H1 (cell line): ENCODE measurements at regions not wholly inside any gene's neighbourhood (a gene's known extent, or its start where the extent isn't known, plus 50 kb on each side); places are given as distances from the start of the nearest gene placed in this dataset.

Experiments
- CTCF ChIA-PET: fragments of 300-600 bp; sonication (Branson Sonifier 250); formaldehyde crosslinking; loops from one replicate; lab custom pipeline; 2021; ENCODE audit not compliant: partially characterized antibody; lab: Charles Lee
- POLR2A ChIA-PET: fragments of 300-600 bp; sonication (Branson Sonifier 250); formaldehyde crosslinking; loops from one replicate; lab custom pipeline; 2021; ENCODE audit warnings: inconsistent platforms; ENCODE audit not compliant: partially characterized antibody; lab: Charles Lee
- DNase-seq, 2 experiments: peaks; one replicate each; pipeline versions ENCODE4 v3.0.0 to v3.0.0-alpha.2; 2010 to 2022; ENCODE audit warnings: low spot score in 2 of 2, low read depth in 1 of 2, mixed read lengths in 1 of 2
- FAIRE-seq: peaks from 2 replicates; lab custom pipeline; 2011; peaks lifted over from hg19 to GRCh38; lab: Jason Lieb, UNC
- H2AFZ ChIP-seq: 2 replicates; pipeline ENCODE4 v1.8.1; 2012; ENCODE audit warnings: low read length, inconsistent platforms
- H2AK5ac ChIP-seq: 2 replicates; pipeline ENCODE4 v1.6.1; 2013; ENCODE audit warnings: low read depth, low read length
- H2BK120ac ChIP-seq: replicated peaks from 2 replicates; pipeline ENCODE3; 2013; ENCODE audit warnings: low read depth, low read length, inconsistent platforms
- H2BK12ac ChIP-seq: 2 replicates; pipeline ENCODE4 v1.6.1; 2013; ENCODE audit warnings: low read depth, low read length
- H2BK15ac ChIP-seq: 2 replicates; pipeline ENCODE4 v1.6.1; 2013; ENCODE audit warnings: low read length
- H2BK20ac ChIP-seq: 2 replicates; pipeline ENCODE4 v1.6.1; 2013; ENCODE audit warnings: low read length
- H2BK5ac ChIP-seq: 2 replicates; pipeline ENCODE4 v1.6.1; 2013; ENCODE audit warnings: low read depth, low read length
- H3K14ac ChIP-seq: 2 replicates; pipeline ENCODE4 v1.6.1; 2013; ENCODE audit warnings: inconsistent platforms; ENCODE audit not compliant: insufficient read length
- H3K18ac ChIP-seq: 2 replicates; pipeline ENCODE4 v1.6.1; 2013; ENCODE audit warnings: low read length; ENCODE audit errors: extremely low read depth
- H3K23ac ChIP-seq: 2 replicates; pipeline ENCODE4 v1.6.1; 2013; ENCODE audit warnings: inconsistent platforms; ENCODE audit not compliant: insufficient read length
- H3K23me2 ChIP-seq: 2 replicates; pipeline ENCODE4 v1.6.1; 2013; ENCODE audit warnings: low read depth, low read length
- H3K27ac ChIP-seq: 2 replicates; pipeline ENCODE4 v1.6.1; 2011; ENCODE audit warnings: low read depth, low read length, inconsistent platforms
- H3K27me3 ChIP-seq, 4 experiments: replicated peaks in 1 of 4; 1 replicate in 1 of 4; 2 replicates in 3 of 4; pipeline versions ENCODE4 v1.6.1 to v1.8.1; 2011 to 2013; ENCODE audit warnings: low read length in 3 of 4, mild to moderate bottlenecking in 3 of 4, inconsistent platforms in 2 of 4, mixed read lengths in 2 of 4, moderate library complexity in 1 of 4; ENCODE audit not compliant: control insufficient read depth in 3 of 4, insufficient read depth in 3 of 4; ENCODE audit errors: extremely low read depth in 1 of 4
- H3K36me3 ChIP-seq, 4 experiments: 2 replicates each; pipeline versions ENCODE4 v1.6.1 to v1.8.1; 2011 to 2013; ENCODE audit warnings: mild to moderate bottlenecking in 4 of 4, low read length in 3 of 4, moderate library complexity in 2 of 4, control low read depth in 1 of 4, inconsistent platforms in 1 of 4; ENCODE audit not compliant: insufficient read depth in 4 of 4, control insufficient read depth in 2 of 4
- H3K4ac ChIP-seq: replicated peaks from 2 replicates; pipeline ENCODE3; 2013; ENCODE audit warnings: low read length, low read depth, mixed read lengths, inconsistent platforms; ENCODE audit not compliant: insufficient read length
- H3K4me1 ChIP-seq, 4 experiments: replicated peaks in 1 of 4; 1 replicate in 1 of 4; 2 replicates in 3 of 4; pipeline versions ENCODE4 v1.6.1 to v1.8.1; 2011 to 2013; ENCODE audit warnings: low read length in 3 of 4, inconsistent platforms in 2 of 4, mixed read lengths in 1 of 4; ENCODE audit not compliant: insufficient read depth in 4 of 4, control insufficient read depth in 3 of 4
- H3K4me2 ChIP-seq, 2 experiments: 2 replicates each; pipeline versions ENCODE4 v1.6.1 to v1.8.1; 2011 to 2013; ENCODE audit warnings: low read depth in 2 of 2, low read length in 2 of 2, control low read depth in 1 of 2, inconsistent platforms in 1 of 2, mild to moderate bottlenecking in 1 of 2; ENCODE audit not compliant: insufficient read depth in 1 of 2
- H3K4me3 ChIP-seq, 4 experiments: fragments of 200-600, 300-600 bp in 1 of 4; sonication (generic), shearing (Covaris generic), sonication (Bioruptor Twin) in 1 of 4; 2 replicates each; pipeline versions ENCODE4 v1.5.1 to v1.8.1; 2011 to 2016; ENCODE audit warnings: low read length in 4 of 4, low read depth in 3 of 4, control low read depth in 2 of 4, inconsistent platforms in 2 of 4, mild to moderate bottlenecking in 2 of 4, mixed read lengths in 1 of 4, moderate library complexity in 1 of 4; ENCODE audit not compliant: insufficient read depth in 2 of 4; ENCODE audit errors: extremely low read depth in 1 of 4
- H3K56ac ChIP-seq: replicated peaks from 2 replicates; pipeline ENCODE3; 2013; ENCODE audit warnings: low read depth, mild to moderate bottlenecking, mixed read lengths, low read length, inconsistent platforms; ENCODE audit not compliant: insufficient read length
- H3K79me1 ChIP-seq: 2 replicates; pipeline ENCODE4 v1.6.1; 2013; ENCODE audit warnings: low read depth, low read length, control low read depth
- H3K79me2 ChIP-seq, 2 experiments: 2 replicates each; pipeline versions ENCODE4 v1.6.1 to v1.8.1; 2012 to 2013; ENCODE audit warnings: low read length in 2 of 2, mild to moderate bottlenecking in 2 of 2, inconsistent platforms in 1 of 2; ENCODE audit not compliant: insufficient read depth in 2 of 2, control insufficient read depth in 1 of 2
- H3K9ac ChIP-seq, 4 experiments: replicated peaks in 1 of 4; 1 replicate in 1 of 4; 2 replicates in 3 of 4; pipeline versions ENCODE4 v1.6.1 to v1.8.1; 2011 to 2013; ENCODE audit warnings: low read depth in 3 of 4, low read length in 3 of 4, control low read depth in 2 of 4, mild to moderate bottlenecking in 2 of 4, moderate library complexity in 2 of 4, inconsistent platforms in 1 of 4; ENCODE audit errors: extremely low read depth in 1 of 4
- H3K9me3 ChIP-seq, 2 experiments: 2 replicates each; pipeline versions ENCODE4 v1.6.1 to v1.8.1; 2012 to 2013; ENCODE audit warnings: mild to moderate bottlenecking in 2 of 2, moderate library complexity in 2 of 2, control low read depth in 1 of 2, inconsistent platforms in 1 of 2, low read depth in 1 of 2, low read length in 1 of 2, mixed read lengths in 1 of 2; ENCODE audit not compliant: insufficient read depth in 2 of 2
- H4K20me1 ChIP-seq, 2 experiments: replicated peaks in 1 of 2; 2 replicates each; pipeline versions ENCODE3 to v1.8.1; 2011 to 2013; ENCODE audit warnings: inconsistent platforms in 2 of 2, low read length in 2 of 2, mild to moderate bottlenecking in 1 of 2; ENCODE audit not compliant: insufficient read depth in 2 of 2, control insufficient read depth in 1 of 2
- H4K5ac ChIP-seq: 2 replicates; pipeline ENCODE4 v1.6.1; 2013; ENCODE audit warnings: low read length, low read depth, mixed read lengths, inconsistent platforms; ENCODE audit not compliant: insufficient read length
- H4K8ac ChIP-seq: 2 replicates; pipeline ENCODE4 v1.8.0; 2013; ENCODE audit warnings: mild to moderate bottlenecking, moderate library complexity, low read length, inconsistent platforms; ENCODE audit not compliant: insufficient read depth; ENCODE audit errors: extremely low read depth
- H4K91ac ChIP-seq: replicated peaks from 2 replicates; pipeline ENCODE3; 2013; ENCODE audit warnings: low read length, mixed read lengths, inconsistent platforms; ENCODE audit not compliant: insufficient read length
- WGBS, 2 experiments: shearing (Covaris generic) in 1 of 2; methylation state at CpG; one replicate each; pipeline versions ENCODE4 v1.1.6 to v1.1.7; 2013 to 2015; ENCODE audit warnings: low lambda C conversion rate in 2 of 2, mixed read lengths in 2 of 2, inconsistent platforms in 1 of 2, low coverage in 1 of 2, missing lambda C conversion rate in 1 of 2; ENCODE audit not compliant: insufficient replicate concordance in 2 of 2, insufficient coverage in 1 of 2, insufficient read length in 1 of 2; ENCODE audit errors: extremely low coverage in 1 of 2, missing lambda C conversion rate in 1 of 2; 5-methylcytosine and 5-hydroxymethylcytosine counted together
- TF ChIP-seq, protein P1 (sequence below): fragments of 300-600 bp; sonication (generic); IDR thresholded peaks from 2 replicates; pipeline ENCODE4 v1.7.1; 2012; ENCODE audit warnings: low read length, moderate library complexity, mild to moderate bottlenecking, inconsistent platforms; ENCODE audit not compliant: insufficient replicate concordance

DNA sequence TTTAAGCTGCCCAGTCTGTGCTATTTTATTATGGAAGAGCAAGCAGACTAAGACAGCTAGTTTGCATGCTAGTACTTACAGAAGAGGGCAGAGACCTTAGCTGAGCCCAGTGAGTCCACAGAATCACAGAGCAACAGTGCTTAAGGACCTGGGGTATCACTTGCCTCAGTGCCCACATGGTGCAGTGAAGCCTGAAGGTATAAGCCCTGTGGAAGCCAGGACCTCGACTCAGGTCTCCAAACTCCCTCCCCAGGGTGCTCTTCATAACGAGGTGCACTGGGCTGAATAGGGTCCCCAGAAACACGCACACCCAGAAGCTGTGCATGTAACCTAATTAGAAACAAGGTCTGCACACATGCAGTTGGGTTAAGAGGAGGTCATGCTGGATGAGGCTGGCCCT is 718.1 kb downstream of the GALR1 start:
- DNase-seq: no peak
- 81% methylated on average over 3 of the region's 3 CpGs; no CpG with 5 or more reads in 1 of the 2 experiments for whole genome bisulfite sequencing, 2 experiments
- TF ChIP-seq, protein P1, sequence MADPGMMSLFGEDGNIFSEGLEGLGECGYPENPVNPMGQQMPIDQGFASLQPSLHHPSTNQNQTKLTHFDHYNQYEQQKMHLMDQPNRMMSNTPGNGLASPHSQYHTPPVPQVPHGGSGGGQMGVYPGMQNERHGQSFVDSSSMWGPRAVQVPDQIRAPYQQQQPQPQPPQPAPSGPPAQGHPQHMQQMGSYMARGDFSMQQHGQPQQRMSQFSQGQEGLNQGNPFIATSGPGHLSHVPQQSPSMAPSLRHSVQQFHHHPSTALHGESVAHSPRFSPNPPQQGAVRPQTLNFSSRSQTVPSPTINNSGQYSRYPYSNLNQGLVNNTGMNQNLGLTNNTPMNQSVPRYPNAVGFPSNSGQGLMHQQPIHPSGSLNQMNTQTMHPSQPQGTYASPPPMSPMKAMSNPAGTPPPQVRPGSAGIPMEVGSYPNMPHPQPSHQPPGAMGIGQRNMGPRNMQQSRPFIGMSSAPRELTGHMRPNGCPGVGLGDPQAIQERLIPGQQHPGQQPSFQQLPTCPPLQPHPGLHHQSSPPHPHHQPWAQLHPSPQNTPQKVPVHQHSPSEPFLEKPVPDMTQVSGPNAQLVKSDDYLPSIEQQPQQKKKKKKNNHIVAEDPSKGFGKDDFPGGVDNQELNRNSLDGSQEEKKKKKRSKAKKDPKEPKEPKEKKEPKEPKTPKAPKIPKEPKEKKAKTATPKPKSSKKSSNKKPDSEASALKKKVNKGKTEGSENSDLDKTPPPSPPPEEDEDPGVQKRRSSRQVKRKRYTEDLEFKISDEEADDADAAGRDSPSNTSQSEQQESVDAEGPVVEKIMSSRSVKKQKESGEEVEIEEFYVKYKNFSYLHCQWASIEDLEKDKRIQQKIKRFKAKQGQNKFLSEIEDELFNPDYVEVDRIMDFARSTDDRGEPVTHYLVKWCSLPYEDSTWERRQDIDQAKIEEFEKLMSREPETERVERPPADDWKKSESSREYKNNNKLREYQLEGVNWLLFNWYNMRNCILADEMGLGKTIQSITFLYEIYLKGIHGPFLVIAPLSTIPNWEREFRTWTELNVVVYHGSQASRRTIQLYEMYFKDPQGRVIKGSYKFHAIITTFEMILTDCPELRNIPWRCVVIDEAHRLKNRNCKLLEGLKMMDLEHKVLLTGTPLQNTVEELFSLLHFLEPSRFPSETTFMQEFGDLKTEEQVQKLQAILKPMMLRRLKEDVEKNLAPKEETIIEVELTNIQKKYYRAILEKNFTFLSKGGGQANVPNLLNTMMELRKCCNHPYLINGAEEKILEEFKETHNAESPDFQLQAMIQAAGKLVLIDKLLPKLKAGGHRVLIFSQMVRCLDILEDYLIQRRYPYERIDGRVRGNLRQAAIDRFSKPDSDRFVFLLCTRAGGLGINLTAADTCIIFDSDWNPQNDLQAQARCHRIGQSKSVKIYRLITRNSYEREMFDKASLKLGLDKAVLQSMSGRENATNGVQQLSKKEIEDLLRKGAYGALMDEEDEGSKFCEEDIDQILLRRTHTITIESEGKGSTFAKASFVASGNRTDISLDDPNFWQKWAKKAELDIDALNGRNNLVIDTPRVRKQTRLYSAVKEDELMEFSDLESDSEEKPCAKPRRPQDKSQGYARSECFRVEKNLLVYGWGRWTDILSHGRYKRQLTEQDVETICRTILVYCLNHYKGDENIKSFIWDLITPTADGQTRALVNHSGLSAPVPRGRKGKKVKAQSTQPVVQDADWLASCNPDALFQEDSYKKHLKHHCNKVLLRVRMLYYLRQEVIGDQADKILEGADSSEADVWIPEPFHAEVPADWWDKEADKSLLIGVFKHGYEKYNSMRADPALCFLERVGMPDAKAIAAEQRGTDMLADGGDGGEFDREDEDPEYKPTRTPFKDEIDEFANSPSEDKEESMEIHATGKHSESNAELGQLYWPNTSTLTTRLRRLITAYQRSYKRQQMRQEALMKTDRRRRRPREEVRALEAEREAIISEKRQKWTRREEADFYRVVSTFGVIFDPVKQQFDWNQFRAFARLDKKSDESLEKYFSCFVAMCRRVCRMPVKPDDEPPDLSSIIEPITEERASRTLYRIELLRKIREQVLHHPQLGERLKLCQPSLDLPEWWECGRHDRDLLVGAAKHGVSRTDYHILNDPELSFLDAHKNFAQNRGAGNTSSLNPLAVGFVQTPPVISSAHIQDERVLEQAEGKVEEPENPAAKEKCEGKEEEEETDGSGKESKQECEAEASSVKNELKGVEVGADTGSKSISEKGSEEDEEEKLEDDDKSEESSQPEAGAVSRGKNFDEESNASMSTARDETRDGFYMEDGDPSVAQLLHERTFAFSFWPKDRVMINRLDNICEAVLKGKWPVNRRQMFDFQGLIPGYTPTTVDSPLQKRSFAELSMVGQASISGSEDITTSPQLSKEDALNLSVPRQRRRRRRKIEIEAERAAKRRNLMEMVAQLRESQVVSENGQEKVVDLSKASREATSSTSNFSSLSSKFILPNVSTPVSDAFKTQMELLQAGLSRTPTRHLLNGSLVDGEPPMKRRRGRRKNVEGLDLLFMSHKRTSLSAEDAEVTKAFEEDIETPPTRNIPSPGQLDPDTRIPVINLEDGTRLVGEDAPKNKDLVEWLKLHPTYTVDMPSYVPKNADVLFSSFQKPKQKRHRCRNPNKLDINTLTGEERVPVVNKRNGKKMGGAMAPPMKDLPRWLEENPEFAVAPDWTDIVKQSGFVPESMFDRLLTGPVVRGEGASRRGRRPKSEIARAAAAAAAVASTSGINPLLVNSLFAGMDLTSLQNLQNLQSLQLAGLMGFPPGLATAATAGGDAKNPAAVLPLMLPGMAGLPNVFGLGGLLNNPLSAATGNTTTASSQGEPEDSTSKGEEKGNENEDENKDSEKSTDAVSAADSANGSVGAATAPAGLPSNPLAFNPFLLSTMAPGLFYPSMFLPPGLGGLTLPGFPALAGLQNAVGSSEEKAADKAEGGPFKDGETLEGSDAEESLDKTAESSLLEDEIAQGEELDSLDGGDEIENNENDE: no peak

More for the DNA sequence above, 718.1 kb downstream of the GALR1 start:
- no peak overlapping the region for H2BK120ac ChIP-seq
- no peak overlapping the region for H3K9ac ChIP-seq
- no peaks in the 10 kb centered on the region for H3K79me2 ChIP-seq
- no peak overlapping the region for H4K91ac ChIP-seq
- no peaks in the 10 kb centered on the region for H3K27me3 ChIP-seq
- no peak overlapping the region for H3K18ac ChIP-seq
- peaks cover 0 to 10% (median 8%) of the 10 kb centered on the region in 4 experiments; a peak in 3 of 7 replicates for H3K4me1 ChIP-seq
- H2AK5ac ChIP-seq: no peak overlapping the region
- H3K23ac ChIP-seq: no peak overlapping the region
- H3K36me3 ChIP-seq: no peaks in the 10 kb centered on the region
- POLR2A ChIA-PET: no interaction called here
- no peaks in the 10 kb centered on the region for H3K79me1 ChIP-seq
- no peak overlapping the region for H2AFZ ChIP-seq
- no peak overlapping the region for H3K14ac ChIP-seq
- H4K20me1 ChIP-seq: no peaks in the 10 kb centered on the region
- no peak overlapping the region for H3K4me2 ChIP-seq
- no peak overlapping the region for H2BK15ac ChIP-seq
- H3K27ac ChIP-seq: no peak overlapping the region
- no peak for FAIRE-seq
- H2BK20ac ChIP-seq: no peak overlapping the region
- no peak overlapping the region for H2BK5ac ChIP-seq
- H4K8ac ChIP-seq: no peak overlapping the region
- no peaks in the 10 kb centered on the region for H3K23me2 ChIP-seq
- H3K56ac ChIP-seq: no peak overlapping the region
- CTCF ChIA-PET: interaction anchor here (1.1 kb wide), 1 partner anchor 22 kb away, joined by 3 read pairs; no protein-coding TSS in a partner anchor
- no peaks in the 10 kb centered on the region; a peak in 1 of 4 replicates for H3K9me3 ChIP-seq
- no peak overlapping the region for H2BK12ac ChIP-seq
- no peak overlapping the region for H3K4me3 ChIP-seq
- H4K5ac ChIP-seq: no peak overlapping the region
- H3K4ac ChIP-seq: no peak overlapping the region
